ENCODE measurements at regions not wholly inside any gene's neighbourhood (a gene's known extent, or its start where the extent isn't known, plus 50 kb on each side); places are given as distances from the start of the nearest gene placed in this dataset.

GRCh38 chr13:90773681-90774080, 573.8 kb upstream of the MIR17HG start:
- no peak for TF ChIP-seq CTCF (IDR thresholded peaks at IDR 0.05)
- no peaks in the 10 kb centered on the region for H3K27me3 ChIP-seq
- intact Hi-C loops (cut with DNase I), result no loop called here

GRCh38 chr13:90776051-90776748, 571.3 kb upstream of the MIR17HG start:
- H3K4me1 ChIP-seq, result no peaks in the 10 kb centered on the region
- no peak for TF ChIP-seq CTCF (IDR thresholded peaks at IDR 0.05)
- H3K27me3 ChIP-seq, result no peaks in the 10 kb centered on the region
- no peak overlapping the region for H3K27ac ChIP-seq
- no peak overlapping the region for H3K4me3 ChIP-seq
- H3K36me3 ChIP-seq, result no peaks in the 10 kb centered on the region
- ATAC-seq (no peak), DNase-seq (no peak)
- intact Hi-C loops (cut with DNase I), result no loop called here
- no peaks in the 10 kb centered on the region for H3K9me3 ChIP-seq
- 91% methylated on average over 7 of the region's 7 CpGs for WGBS, 2 donors

More at GRCh38 chr13:90773681-90774080, 573.8 kb upstream of the MIR17HG start:
- ATAC-seq (no peak), DNase-seq (no peak)
- Histone ChIP-seq H3K4me3 (no peak overlapping the region), H3K36me3 (no peaks in the 10 kb centered on the region), H3K4me1 (no peaks in the 10 kb centered on the region), H3K27ac (no peak overlapping the region), H3K9me3 (no peaks in the 10 kb centered on the region)

- intact Hi-C loops (cut with DNase I), result no loop called here
- Histone ChIP-seq H3K4me3 (no peak overlapping the region), H3K9me3 (no peaks in the 10 kb centered on the region), H3K27ac (no peak overlapping the region), H3K36me3 (no peaks in the 10 kb centered on the region), H3K4me1 (no peaks in the 10 kb centered on the region), H3K27me3 (no peaks in the 10 kb centered on the region)
- ATAC-seq, result no peak
- DNase-seq, result no peak
- TF ChIP-seq CTCF (IDR thresholded peaks at IDR 0.05), result no peak
Observed at GRCh38 chr13:90783273-90783672, 564.2 kb upstream of the MIR17HG start.

GRCh38 chr13:90787007-90787406, 560.5 kb upstream of the MIR17HG start:
- no peak for ATAC-seq
- H3K36me3 ChIP-seq, result no peaks in the 10 kb centered on the region
- H3K4me3 ChIP-seq, result no peak overlapping the region
- no peak for DNase-seq
- no peak overlapping the region for H3K27ac ChIP-seq
- H3K9me3 ChIP-seq, result no peaks in the 10 kb centered on the region
- intact Hi-C loops (cut with DNase I), result no loop called here
- no peaks in the 10 kb centered on the region for H3K27me3 ChIP-seq
- H3K4me1 ChIP-seq, result no peaks in the 10 kb centered on the region
- no peak for TF ChIP-seq CTCF (IDR thresholded peaks at IDR 0.05)

Measured in heart right ventricle (tissue), 16 donors.